Thyroid gland (tissue), 4 donors: ENCODE measurements at regions not wholly inside any gene's neighbourhood (a gene's known extent, or its start where the extent isn't known, plus 50 kb on each side); places are given as distances from the start of the nearest gene placed in this dataset.

Experiments
- DNase-seq, 2 donors: peaks; one replicate each; pipeline ENCODE4 v3.0.0-alpha.2; 2019
- H3K27ac ChIP-seq, 3 donors: fragments of 200-600 bp; sonication (generic); 1 replicate in 2 of 3; 2 replicates in 1 of 3; pipeline ENCODE4 v1.5.1; 2016 to 2019; ENCODE audit warnings: mild to moderate bottlenecking in 1 of 3, moderate library complexity in 1 of 3
- H3K27me3 ChIP-seq: fragments of 200-600 bp; sonication (generic); one replicate; pipeline ENCODE4 v1.5.1; 2019
- H3K36me3 ChIP-seq, 2 donors: fragments of 200-600 bp; sonication (generic); one replicate each; pipeline ENCODE4 v1.5.1; 2016 to 2019
- H3K4me1 ChIP-seq, 2 donors: fragments of 200-600 bp; sonication (generic); one replicate each; pipeline ENCODE4 v1.5.1; 2017 to 2019
- H3K4me3 ChIP-seq, 3 donors: fragments of 200-600 bp; sonication (generic); replicated peaks in 1 of 3; 1 replicate in 2 of 3; 2 replicates in 1 of 3; pipeline ENCODE4 v1.5.1; 2016; ENCODE audit warnings: mild to moderate bottlenecking in 1 of 3
- H3K9me3 ChIP-seq: fragments of 200-600 bp; sonication (generic); one replicate; pipeline ENCODE4 v1.5.1; 2017
- CTCF ChIP-seq, 6 experiments: fragments of 200-600 bp in 3 of 6; fragments of 450-650 bp in 3 of 6; sonication (generic) in 3 of 6; IDR thresholded peaks; one replicate each; pipeline ENCODE4 v1.5.1; 2016 to 2019; ENCODE audit warnings: antibody characterized with exemption in 6 of 6, mild to moderate bottlenecking in 2 of 6, inconsistent platforms in 1 of 6, moderate library complexity in 1 of 6
- POLR2A ChIP-seq, 2 donors: fragments of 450-650 bp; IDR thresholded peaks; one replicate each; pipeline ENCODE4 v1.6.1; 2017; ENCODE audit warnings: antibody characterized with exemption in 2 of 2, mild to moderate bottlenecking in 2 of 2, moderate library complexity in 1 of 2
- WGBS, 2 donors: methylation state at CpG; one replicate each; pipeline ENCODE4 v1.1.5; 2017; 5-methylcytosine and 5-hydroxymethylcytosine counted together
- intact Hi-C: fragments of 100-400 bp; cut with DNase I; formaldehyde crosslinking; loops from one replicate; pipeline ENCODE4 v1.15.1; 2023

- H3K36me3 ChIP-seq = no peaks in the 10 kb centered on the region
- WGBS, 2 donors = 93 to 97% methylated on average over 2 of the region's 2 CpGs
- H3K9me3 ChIP-seq = no peaks in the 10 kb centered on the region
Observed at GRCh38 chr5:89580976-89581375, 698.0 kb upstream of the MEF2C start.

GRCh38 chr5:89575319-89575718 lies 692.3 kb upstream of the MEF2C start:
- no peaks in the 10 kb centered on the region for H3K9me3 ChIP-seq
- H3K4me3 ChIP-seq = no peak overlapping the region
- no peaks in the 10 kb centered on the region for H3K27me3 ChIP-seq
- no peak for DNase-seq
- H3K4me1 ChIP-seq = no peaks in the 10 kb centered on the region
- H3K27ac ChIP-seq = no peak overlapping the region
- TF ChIP-seq POLR2A (IDR thresholded peaks at IDR 0.05) = no peak
- TF ChIP-seq CTCF (IDR thresholded peaks at IDR 0.05) = no peak
- intact Hi-C loops = no loop called here
- no peaks in the 10 kb centered on the region for H3K36me3 ChIP-seq

More at GRCh38 chr5:89580976-89581375, 698.0 kb upstream of the MEF2C start:
- no peak overlapping the region for H3K27ac ChIP-seq
- TF ChIP-seq CTCF (IDR thresholded peaks at IDR 0.05) (no peak), POLR2A (IDR thresholded peaks at IDR 0.05) (no peak)
- DNase-seq = no peak
- H3K27me3 ChIP-seq = no peaks in the 10 kb centered on the region
- H3K4me3 ChIP-seq = no peak overlapping the region
- no peaks in the 10 kb centered on the region for H3K4me1 ChIP-seq
- intact Hi-C loops = no loop called here

- H3K27me3 ChIP-seq = no peaks in the 10 kb centered on the region
- no peaks in the 10 kb centered on the region for H3K36me3 ChIP-seq
- intact Hi-C loops = no loop called here
- DNase-seq = no peak
- H3K4me3 ChIP-seq = no peak overlapping the region
- H3K4me1 ChIP-seq = no peaks in the 10 kb centered on the region
- H3K9me3 ChIP-seq = no peaks in the 10 kb centered on the region
- H3K27ac ChIP-seq = no peak overlapping the region
- TF ChIP-seq CTCF (IDR thresholded peaks at IDR 0.05) (no peak), POLR2A (IDR thresholded peaks at IDR 0.05) (no peak)
- 78 to 80% methylated on average over 4 of the region's 4 CpGs for WGBS, 2 donors
Observed at GRCh38 chr5:89573345-89573744, 690.4 kb upstream of the MEF2C start.

GRCh38 chr5:89572696-89573095 lies 689.7 kb upstream of the MEF2C start:
- Histone ChIP-seq H3K27me3 (no peaks in the 10 kb centered on the region), H3K4me3 (no peak overlapping the region), H3K4me1 (no peaks in the 10 kb centered on the region), H3K36me3 (no peaks in the 10 kb centered on the region), H3K27ac (no peak overlapping the region), H3K9me3 (no peaks in the 10 kb centered on the region)
- DNase-seq = no peak
- TF ChIP-seq CTCF (IDR thresholded peaks at IDR 0.05) (no peak), POLR2A (IDR thresholded peaks at IDR 0.05) (no peak)
- intact Hi-C loops = no loop called here
- WGBS, 2 donors = 22 to 44% methylated on average over 2 of the region's 2 CpGs

- no peak for DNase-seq
- TF ChIP-seq CTCF (IDR thresholded peaks at IDR 0.05) = no peak
- no peak for TF ChIP-seq POLR2A (IDR thresholded peaks at IDR 0.05)
- no peak overlapping the region for H3K27ac ChIP-seq
- no peaks in the 10 kb centered on the region for H3K36me3 ChIP-seq
- intact Hi-C loops = no loop called here
- no peaks in the 10 kb centered on the region for H3K4me1 ChIP-seq
- 62 to 65% methylated on average over 2 of the region's 2 CpGs for WGBS, 2 donors
- H3K27me3 ChIP-seq = no peaks in the 10 kb centered on the region
- H3K9me3 ChIP-seq = no peaks in the 10 kb centered on the region
- H3K4me3 ChIP-seq = no peak overlapping the region
Observed at GRCh38 chr5:89570557-89570956, 687.6 kb upstream of the MEF2C start.
